ENCODE measurements at regions not wholly inside any gene's neighbourhood (a gene's known extent, or its start where the extent isn't known, plus 50 kb on each side); places are given as distances from the start of the nearest gene placed in this dataset.

- Histone ChIP-seq H4K20me1 (replicated peaks; ENCODE audit: control insufficient read depth, insufficient read depth, low read length) (no peaks in the 10 kb centered on the region), H2AFZ (ENCODE audit: low read depth, low read length) (no peak overlapping the region), H3K4me2 (ENCODE audit: insufficient read depth, low read length) (no peak overlapping the region), H3K36me3 (ENCODE audit: control insufficient read depth, insufficient read depth, low read length) (no peaks in the 10 kb centered on the region), H3K4me1 (replicated peaks in 1 of 2; ENCODE audit: control insufficient read depth in 2 of 2, insufficient read depth in 2 of 2, low read length in 2 of 2) (no peaks in the 10 kb centered on the region), H3K79me2 (ENCODE audit: control insufficient read depth, insufficient read depth, low read length) (no peaks in the 10 kb centered on the region), H3K9me1 (ENCODE audit: control insufficient read depth, insufficient read depth, low read length) (no peaks in the 10 kb centered on the region), H3K4me3 (no peak overlapping the region), H3K27ac (ENCODE audit: extremely low read depth, low read depth, low read length) (no peak overlapping the region), H3K9me3 (replicated peaks; ENCODE audit: control insufficient read depth, insufficient read depth, low read depth, low read length) (no peaks in the 10 kb centered on the region), H3K27me3 (ENCODE audit: control insufficient read depth in 2 of 2, insufficient read depth in 2 of 2, low read length in 2 of 2) (no peaks in the 10 kb centered on the region), H3K9ac (ENCODE audit: insufficient read depth in 1 of 2, low read depth in 2 of 2, low read length in 2 of 2) (no peak overlapping the region)
- POLR2A ChIA-PET: no interaction called here
- CTCF ChIA-PET (ENCODE audit: low intra/inter-chr PET ratio): no interaction called here
- WGBS (ENCODE audit: insufficient coverage, low coverage, missing lambda C conversion rate): no CpG with 5 or more reads among the region's 1 CpG
- DNase-seq (ENCODE audit: extremely low read depth in 1 of 4, low spot score in 3 of 4): no peak
- ATAC-seq: no peak
- intact Hi-C loops (cut with micrococcal nuclease) (no loop called here), in situ Hi-C loops (cut with MboI) (no loop called here)
- no peak for FAIRE-seq
- no TSS peak for BruUV-seq (replicated peaks)
- TF ChIP-seq SLC30A9 (CRISPR knock-in tag; IDR thresholded peaks at IDR 0.05): no peak
- TF ChIP-seq AFF4 (CRISPR knock-in tag; IDR thresholded peaks at IDR 0.05): no peak
- TF ChIP-seq TBL1XR1 (IDR thresholded peaks at IDR 0.05; ENCODE audit: low read length in 2 of 2): no peak
- no peak for TF ChIP-seq CBFA2T3 (IDR thresholded peaks at IDR 0.05)
- TF ChIP-seq GATAD2B (IDR thresholded peaks at IDR 0.05; ENCODE audit: borderline replicate concordance): no peak
- no peak for TF ChIP-seq GMEB1 (CRISPR knock-in tag; IDR thresholded peaks at IDR 0.05)
- no peak for TF ChIP-seq RBM17 (IDR thresholded peaks at IDR 0.05; ENCODE audit: borderline replicate concordance, low read depth, low read length)
- no peak for TF ChIP-seq RBFOX2 (IDR thresholded peaks at IDR 0.05; ENCODE audit: low read depth, low read length)
- no peak for TF ChIP-seq ZNF512 (tag; IDR thresholded peaks at IDR 0.05)
- TF ChIP-seq E4F1 (CRISPR knock-in tag; IDR thresholded peaks at IDR 0.05; ENCODE audit: borderline replicate concordance): no peak
- no peak for TF ChIP-seq RCOR1 (IDR thresholded peaks at IDR 0.05; ENCODE audit: borderline replicate concordance in 1 of 2, low read depth in 2 of 2, low read length in 2 of 2)
- TF ChIP-seq ZNF253 (CRISPR knock-in tag; conservative IDR thresholded peaks at IDR 0.05): no peak
- no peak for TF ChIP-seq JUND (IDR thresholded peaks at IDR 0.05; ENCODE audit: borderline replicate concordance, low read depth, low read length)
- TF ChIP-seq JUND (tag; IDR thresholded peaks at IDR 0.05; ENCODE audit: borderline replicate concordance, low read depth, low read length): no peak
Observed at GRCh38 chr9:31500422-31500821, 884.0 kb upstream of the ACO1 start.

Measured in K562 (cell line).